Parathyroid adenoma (tissue), 2 donors: ENCODE measurements at regions not wholly inside any gene's neighbourhood (a gene's known extent, or its start where the extent isn't known, plus 50 kb on each side); places are given as distances from the start of the nearest gene placed in this dataset.

Experiments used
- H2AFZ ChIP-seq: fragments of 300-600 bp; sonication (generic); one replicate; pipeline ENCODE4 v1.7.0; 2017; ENCODE audit warnings: antibody characterized with exemption, mild to moderate bottlenecking
- H3K27ac ChIP-seq: fragments of 300-600 bp; sonication (generic); one replicate; pipeline ENCODE4 v1.7.0; 2017
- H3K27me3 ChIP-seq: fragments of 300-600 bp; sonication (generic); one replicate; pipeline ENCODE4 v1.7.0; 2017; ENCODE audit warnings: low read length; ENCODE audit not compliant: control insufficient read depth, insufficient read depth
- H3K36me3 ChIP-seq: fragments of 300-600 bp; sonication (generic); one replicate; pipeline ENCODE4 v1.7.0; 2017; ENCODE audit warnings: low read length; ENCODE audit not compliant: control insufficient read depth, insufficient read depth
- H3K4me1 ChIP-seq: fragments of 300-600 bp; sonication (generic); one replicate; pipeline ENCODE4 v1.7.0; 2017; ENCODE audit warnings: control low read depth
- H3K4me2 ChIP-seq: fragments of 300-600 bp; sonication (generic); one replicate; pipeline ENCODE4 v1.7.0; 2017; ENCODE audit warnings: low read length
- H3K4me3 ChIP-seq: fragments of 300-600 bp; sonication (generic); one replicate; pipeline ENCODE4 v1.7.0; 2017; ENCODE audit warnings: low read depth, low read length
- H3K79me2 ChIP-seq: fragments of 300-600 bp; sonication (generic); one replicate; pipeline ENCODE4 v1.7.0; 2017; ENCODE audit warnings: control low read depth
- H3K9ac ChIP-seq: fragments of 300-600 bp; sonication (generic); one replicate; pipeline ENCODE4 v1.7.0; 2017; ENCODE audit warnings: mild to moderate bottlenecking
- H3K9me3 ChIP-seq: fragments of 300-600 bp; sonication (generic); one replicate; pipeline ENCODE4 v1.7.0; 2017; ENCODE audit warnings: low read length; ENCODE audit not compliant: control insufficient read depth
- CTCF ChIP-seq: fragments of 300-600 bp; sonication (generic); IDR thresholded peaks from one replicate; pipeline ENCODE4 v1.7.0; 2017; ENCODE audit warnings: antibody characterized with exemption, mild to moderate bottlenecking
- donor health status: primary hyperparathyroidism.

- Histone ChIP-seq H3K9ac (no peak overlapping the region), H3K27me3 (no peaks in the 10 kb centered on the region), H3K36me3 (no peaks in the 10 kb centered on the region), H3K4me1 (peaks cover 3% of the 10 kb centered on the region), H3K4me3 (no peak overlapping the region), H3K27ac (no peak overlapping the region), H3K4me2 (no peak overlapping the region), H3K9me3 (no peaks in the 10 kb centered on the region), H2AFZ (no peak overlapping the region), H3K79me2 (no peaks in the 10 kb centered on the region)
- no peak for TF ChIP-seq CTCF
Observed at GRCh38 chr4:123884922-123885321, 488.3 kb downstream of the SPRY1 start.

DNA sequence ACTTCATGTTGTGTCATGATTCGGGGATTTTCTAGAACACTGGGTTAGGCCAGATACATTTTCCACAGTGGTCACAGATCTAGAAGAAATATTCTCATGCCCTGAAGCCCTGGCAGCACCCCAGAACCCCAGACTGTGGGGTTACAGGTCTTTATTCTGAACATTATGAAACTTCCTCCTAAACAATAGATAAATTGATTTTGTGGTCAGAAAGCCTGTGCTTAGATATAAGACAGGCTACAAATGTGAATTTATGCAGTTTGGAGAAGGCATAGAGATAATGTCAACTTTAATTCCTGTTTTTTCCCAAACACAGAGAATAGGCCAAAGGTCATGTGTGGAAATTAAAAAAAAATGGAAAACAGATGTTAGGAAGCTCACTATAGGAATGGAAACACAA is 492.9 kb downstream of the SPRY1 start:
- TF ChIP-seq CTCF: no peak
- H2AFZ ChIP-seq: no peak overlapping the region
- no peaks in the 10 kb centered on the region for H3K9me3 ChIP-seq
- H3K27me3 ChIP-seq: no peaks in the 10 kb centered on the region
- peaks cover 8% of the 10 kb centered on the region for H3K4me1 ChIP-seq
- no peak overlapping the region for H3K4me3 ChIP-seq
- no peaks in the 10 kb centered on the region for H3K79me2 ChIP-seq
- H3K4me2 ChIP-seq: no peak overlapping the region
- H3K27ac ChIP-seq: no peak overlapping the region
- H3K9ac ChIP-seq: no peak overlapping the region
- no peaks in the 10 kb centered on the region for H3K36me3 ChIP-seq

DNA sequence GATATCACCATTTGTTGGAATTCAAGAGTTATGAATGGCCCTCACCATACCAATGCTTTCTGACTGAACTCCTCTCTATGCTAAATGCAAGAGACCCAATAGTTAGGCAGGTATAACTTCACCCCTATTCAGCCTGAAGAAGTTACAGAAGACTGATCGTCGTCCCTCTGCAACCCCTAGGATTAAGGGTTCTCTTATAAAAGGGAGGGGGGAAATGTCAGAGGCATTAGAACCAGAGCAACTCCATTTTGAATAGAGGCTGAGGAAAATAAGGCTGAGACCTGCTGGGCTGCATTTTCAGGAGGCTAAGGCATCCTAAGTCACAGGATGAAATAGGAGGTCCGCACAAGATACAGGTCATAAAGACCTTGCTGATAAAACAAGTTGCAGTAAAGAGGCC is 494.3 kb downstream of the SPRY1 start:
- no peak overlapping the region for H3K4me2 ChIP-seq
- no peak for TF ChIP-seq CTCF
- H3K36me3 ChIP-seq: no peaks in the 10 kb centered on the region
- H3K9me3 ChIP-seq: no peaks in the 10 kb centered on the region
- no peaks in the 10 kb centered on the region for H3K27me3 ChIP-seq
- no peak overlapping the region for H3K4me3 ChIP-seq
- no peaks in the 10 kb centered on the region for H3K79me2 ChIP-seq
- no peak overlapping the region for H3K9ac ChIP-seq
- H3K27ac ChIP-seq: no peak overlapping the region
- peaks cover 8% of the 10 kb centered on the region for H3K4me1 ChIP-seq
- no peak overlapping the region for H2AFZ ChIP-seq

GRCh38 chr4:123891881-123892280 is 495.3 kb downstream of the SPRY1 start:
- no peaks in the 10 kb centered on the region for H3K36me3 ChIP-seq
- no peaks in the 10 kb centered on the region for H3K79me2 ChIP-seq
- H2AFZ ChIP-seq: peak overlapping the region; percentile 8
- H3K9ac ChIP-seq: no peak overlapping the region
- peak overlapping the region; percentile 40 for H3K27ac ChIP-seq
- no peaks in the 10 kb centered on the region for H3K9me3 ChIP-seq
- peaks cover 8% of the 10 kb centered on the region for H3K4me1 ChIP-seq
- H3K4me3 ChIP-seq: no peak overlapping the region
- no peak for TF ChIP-seq CTCF
- H3K27me3 ChIP-seq: no peaks in the 10 kb centered on the region
- no peak overlapping the region for H3K4me2 ChIP-seq

- H3K36me3 ChIP-seq: no peaks in the 10 kb centered on the region
- H3K79me2 ChIP-seq: no peaks in the 10 kb centered on the region
- no peaks in the 10 kb centered on the region for H3K27me3 ChIP-seq
- peaks cover 8% of the 10 kb centered on the region for H3K4me1 ChIP-seq
- no peak overlapping the region for H2AFZ ChIP-seq
- no peaks in the 10 kb centered on the region for H3K9me3 ChIP-seq
- H3K4me2 ChIP-seq: no peak overlapping the region
- no peak for TF ChIP-seq CTCF
- H3K27ac ChIP-seq: peak overlapping the region; percentile 70
- no peak overlapping the region for H3K9ac ChIP-seq
- no peak overlapping the region for H3K4me3 ChIP-seq
Observed at GRCh38 chr4:123892368-123892976, 495.9 kb downstream of the SPRY1 start.
